Activated CD4-positive, alpha-beta memory T cell treated with anti-CD3 and anti-CD28 coated beads for 36 hours (primary cell): ENCODE measurements at regions not wholly inside any gene's neighbourhood (a gene's known extent, or its start where the extent isn't known, plus 50 kb on each side); places are given as distances from the start of the nearest gene placed in this dataset.
"Not testable (repeated sequence)": the region's sequence is repeated elsewhere in the genome, so short reads cannot be mapped to it uniquely, and the experiment has no call there.

Source experiments
- CTCF ChIA-PET: fragments of 350-600 bp; sonication (Branson Sonifier 250); formaldehyde crosslinking; loops from one replicate; lab custom pipeline; 2021; ENCODE audit warnings: antibody characterized with exemption, inconsistent platforms; lab: Charles Lee
- POLR2A ChIA-PET: fragments of 350-600 bp; sonication (Branson Sonifier 250); formaldehyde crosslinking; loops from one replicate; lab custom pipeline; 2021; ENCODE audit warnings: antibody characterized with exemption; lab: Charles Lee
- DNase-seq: peaks from one replicate; pipeline ENCODE4 v3.0.0-alpha.2; 2020
- H3K27ac Mint-ChIP-seq: one replicate; pipeline ENCODE4 v1.8.0; 2021; ENCODE audit warnings: mixed read lengths
- H3K27me3 Mint-ChIP-seq: one replicate; pipeline ENCODE4 v1.8.0; 2021; ENCODE audit warnings: mixed read lengths
- H3K36me3 Mint-ChIP-seq: one replicate; pipeline ENCODE4 v1.8.0; 2021; ENCODE audit warnings: mixed read lengths
- H3K4me1 Mint-ChIP-seq: one replicate; pipeline ENCODE4 v1.8.0; 2021; ENCODE audit warnings: low read depth, mixed read lengths
- H3K4me3 Mint-ChIP-seq: one replicate; pipeline ENCODE4 v1.8.0; 2021; ENCODE audit warnings: mild to moderate bottlenecking, mixed read lengths
- H3K9me3 Mint-ChIP-seq: one replicate; pipeline ENCODE4 v1.8.0; 2021; ENCODE audit warnings: mixed read lengths
- intact Hi-C: fragments of 100-400 bp; cut with micrococcal nuclease; formaldehyde crosslinking; loops from one replicate; pipeline ENCODE4 v1.15.1; 2023

- H3K27ac Mint-ChIP-seq, result no peak overlapping the region
- intact Hi-C loops, result no loop called here
- H3K9me3 Mint-ChIP-seq, result peaks cover 13% of the 10 kb centered on the region
- no peaks in the 10 kb centered on the region for H3K4me1 Mint-ChIP-seq
- H3K27me3 Mint-ChIP-seq, result no peaks in the 10 kb centered on the region
- CTCF ChIA-PET, result no interaction called here
- H3K36me3 Mint-ChIP-seq, result no peaks in the 10 kb centered on the region
- no peak overlapping the region for H3K4me3 Mint-ChIP-seq
- POLR2A ChIA-PET, result no interaction called here
- no peak for DNase-seq
Observed at GRCh38 chr7:83820641-83821040, 171.7 kb upstream of the SEMA3E start.

DNA sequence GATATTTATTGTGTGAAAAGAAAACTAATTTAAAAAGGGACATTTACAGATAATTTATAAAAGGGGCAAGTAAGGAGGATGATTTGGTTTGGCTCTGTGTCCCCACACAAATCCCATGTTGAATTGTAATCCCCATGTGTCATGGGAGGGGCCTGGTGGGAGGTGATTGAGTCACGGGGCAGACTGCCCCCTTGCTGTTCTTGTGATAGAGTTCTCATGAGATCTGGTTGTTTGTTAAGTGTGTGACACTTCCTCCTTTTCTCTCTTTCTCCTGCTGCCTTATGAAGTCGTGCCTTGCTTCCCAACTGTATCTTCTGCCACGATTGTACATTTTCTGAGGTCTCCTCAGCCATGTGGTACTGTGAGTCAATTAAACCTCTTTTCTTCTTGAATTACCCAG lies 171.0 kb upstream of the SEMA3E start:
- ChIA-PET CTCF (no interaction called here), POLR2A (no interaction called here)
- H3K27me3 Mint-ChIP-seq, result no peaks in the 10 kb centered on the region
- no peaks in the 10 kb centered on the region for H3K4me1 Mint-ChIP-seq
- H3K27ac Mint-ChIP-seq, result no peak overlapping the region
- no peak overlapping the region for H3K4me3 Mint-ChIP-seq
- no peak for DNase-seq
- H3K36me3 Mint-ChIP-seq, result no peaks in the 10 kb centered on the region
- peaks cover 13% of the 10 kb centered on the region for H3K9me3 Mint-ChIP-seq
- intact Hi-C loops, result no loop called here

DNA sequence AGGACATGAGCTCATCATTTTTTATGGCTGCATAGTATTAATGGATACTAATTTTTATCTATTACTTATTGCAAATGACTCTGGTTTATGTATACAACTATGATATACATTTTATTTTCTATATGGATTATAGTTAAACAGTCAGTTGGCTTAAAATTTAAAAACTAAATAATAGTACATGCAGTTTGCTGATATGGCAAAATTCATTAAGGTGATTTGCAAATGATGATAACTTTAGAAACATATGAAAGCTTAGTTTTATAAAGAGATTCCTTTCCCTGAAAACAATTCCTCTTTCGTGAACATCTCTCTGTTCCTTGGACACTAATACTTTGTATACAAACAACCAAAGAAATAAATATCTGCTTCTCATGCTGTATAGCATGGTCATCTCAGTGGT lies 165.5 kb upstream of the SEMA3E start:
- ChIA-PET CTCF (no interaction called here), POLR2A (no interaction called here)
- intact Hi-C loops, result no loop called here
- H3K4me3 Mint-ChIP-seq, result no peak overlapping the region
- H3K27ac Mint-ChIP-seq, result no peak overlapping the region
- H3K4me1 Mint-ChIP-seq, result no peaks in the 10 kb centered on the region
- no peaks in the 10 kb centered on the region for H3K36me3 Mint-ChIP-seq
- peaks cover 13% of the 10 kb centered on the region for H3K9me3 Mint-ChIP-seq
- no peaks in the 10 kb centered on the region for H3K27me3 Mint-ChIP-seq
- no peak for DNase-seq

DNA sequence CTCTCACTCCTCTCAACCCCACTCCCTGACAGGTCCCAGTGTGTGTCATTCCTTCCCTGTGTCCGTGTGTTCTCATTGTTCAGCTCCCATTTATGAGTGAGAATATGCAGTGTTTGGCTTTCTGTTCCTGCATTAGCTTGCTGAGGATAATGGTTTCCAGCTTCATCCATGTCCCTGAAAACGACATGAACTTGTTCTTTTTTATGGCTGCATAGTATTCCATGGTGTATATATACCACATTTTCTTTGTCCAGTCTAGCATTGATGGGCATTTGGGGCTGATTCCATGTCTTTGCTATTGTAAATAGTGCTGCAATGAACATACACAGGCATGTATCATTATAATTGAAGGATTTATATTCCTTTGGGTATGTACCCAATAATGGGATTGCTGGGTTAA lies 163.6 kb upstream of the SEMA3E start:
- CTCF ChIA-PET, result not testable (repeated sequence)

DNA sequence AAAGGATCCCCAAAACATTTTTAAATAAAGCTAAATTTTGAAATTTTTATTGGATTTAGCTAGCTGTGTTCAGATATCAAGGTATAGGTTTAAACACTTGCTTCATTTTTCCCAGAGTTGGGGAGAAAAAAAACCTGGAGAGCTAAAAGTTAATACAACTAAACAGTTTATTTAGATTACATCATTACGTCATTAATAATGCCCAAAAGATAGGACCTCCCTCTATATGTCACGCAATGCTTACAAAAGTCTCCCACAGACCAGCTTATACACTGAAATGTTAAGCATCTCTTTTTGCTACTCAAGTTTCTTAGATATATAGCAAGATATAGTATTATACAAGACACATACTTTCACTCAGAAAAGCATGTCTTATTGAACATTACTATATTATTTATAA lies 160.0 kb upstream of the SEMA3E start:
- CTCF ChIA-PET, result no interaction called here
- POLR2A ChIA-PET, result no interaction called here
- no peaks in the 10 kb centered on the region for H3K36me3 Mint-ChIP-seq
- no peaks in the 10 kb centered on the region for H3K27me3 Mint-ChIP-seq
- no peak for DNase-seq
- H3K9me3 Mint-ChIP-seq, result peaks cover 6% of the 10 kb centered on the region
- H3K4me1 Mint-ChIP-seq, result no peaks in the 10 kb centered on the region
- no peak overlapping the region for H3K27ac Mint-ChIP-seq
- no peak overlapping the region for H3K4me3 Mint-ChIP-seq
- intact Hi-C loops, result no loop called here

More for the DNA sequence above, 163.6 kb upstream of the SEMA3E start:
- H3K4me3 Mint-ChIP-seq, H3K27me3 Mint-ChIP-seq, intact Hi-C loops, H3K4me1 Mint-ChIP-seq, H3K27ac Mint-ChIP-seq, POLR2A ChIA-PET, H3K9me3 Mint-ChIP-seq, H3K36me3 Mint-ChIP-seq, DNase-seq: not testable (repeated sequence)

GRCh38 chr7:83807774-83808173 lies 158.8 kb upstream of the SEMA3E start:
- ChIA-PET CTCF (no interaction called here), POLR2A (no interaction called here)
- Mint-ChIP-seq H3K4me3 (no peak overlapping the region), H3K27me3 (no peaks in the 10 kb centered on the region), H3K9me3 (peaks cover 4% of the 10 kb centered on the region), H3K27ac (no peak overlapping the region), H3K36me3 (no peaks in the 10 kb centered on the region), H3K4me1 (no peaks in the 10 kb centered on the region)
- DNase-seq, result no peak
- intact Hi-C loops, result no loop called here

DNA sequence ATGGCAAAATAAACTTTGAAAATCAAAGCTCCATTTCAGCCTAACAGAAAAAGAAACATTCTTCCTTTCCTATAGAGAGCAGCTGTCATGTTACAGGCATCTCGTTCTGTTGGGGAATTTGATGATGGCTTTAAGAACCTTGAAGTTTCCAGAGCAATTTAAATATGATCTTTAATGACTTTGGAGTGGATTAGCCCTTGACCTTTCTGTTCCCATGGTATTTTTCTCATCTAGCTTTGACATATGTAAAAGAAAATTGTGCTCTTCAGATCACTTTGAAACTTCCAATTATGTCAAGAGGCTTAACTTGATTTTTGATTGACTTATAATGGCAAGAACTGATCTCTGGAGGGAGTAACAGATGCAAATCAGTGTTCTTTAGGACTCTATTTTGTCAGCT lies 157.6 kb upstream of the SEMA3E start:
- H3K27ac Mint-ChIP-seq, result no peak overlapping the region
- H3K27me3 Mint-ChIP-seq, result no peaks in the 10 kb centered on the region
- peaks cover 7% of the 10 kb centered on the region for H3K9me3 Mint-ChIP-seq
- ChIA-PET POLR2A (no interaction called here), CTCF (no interaction called here)
- H3K4me3 Mint-ChIP-seq, result no peak overlapping the region
- H3K4me1 Mint-ChIP-seq, result no peaks in the 10 kb centered on the region
- no peak for DNase-seq
- H3K36me3 Mint-ChIP-seq, result no peaks in the 10 kb centered on the region
- intact Hi-C loops, result no loop called here

GRCh38 chr7:83799333-83799732 lies 150.4 kb upstream of the SEMA3E start:
- POLR2A ChIA-PET, result no interaction called here
- peaks cover 7% of the 10 kb centered on the region for H3K9me3 Mint-ChIP-seq
- intact Hi-C loops, result no loop called here
- H3K4me3 Mint-ChIP-seq, result no peak overlapping the region
- CTCF ChIA-PET, result no interaction called here
- DNase-seq, result no peak
- no peak overlapping the region for H3K27ac Mint-ChIP-seq
- H3K36me3 Mint-ChIP-seq, result no peaks in the 10 kb centered on the region
- H3K4me1 Mint-ChIP-seq, result no peaks in the 10 kb centered on the region
- no peaks in the 10 kb centered on the region for H3K27me3 Mint-ChIP-seq

DNA sequence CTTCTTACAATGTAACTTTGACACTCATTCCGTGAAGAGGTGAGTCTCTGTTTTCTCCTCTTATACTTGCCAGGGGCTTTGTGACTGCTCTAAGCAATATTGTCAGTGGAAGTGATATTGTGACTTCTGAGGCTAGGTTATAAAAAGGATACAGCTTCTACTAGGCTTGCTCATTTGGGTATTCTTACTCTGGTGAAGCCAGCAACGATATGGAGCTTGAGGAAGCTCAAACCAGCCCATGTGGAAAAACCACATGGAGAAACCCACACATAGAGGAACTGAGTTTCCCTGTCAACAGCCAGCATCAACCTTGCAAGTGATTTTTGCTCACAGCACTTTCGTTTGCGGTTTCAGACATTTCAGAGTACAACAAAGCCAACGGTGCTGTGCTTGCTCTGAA lies 149.6 kb upstream of the SEMA3E start:
- CTCF ChIA-PET, result no interaction called here
- Mint-ChIP-seq H3K36me3 (no peaks in the 10 kb centered on the region), H3K4me3 (no peak overlapping the region), H3K27ac (no peak overlapping the region), H3K4me1 (no peaks in the 10 kb centered on the region), H3K9me3 (peaks cover 7% of the 10 kb centered on the region), H3K27me3 (no peaks in the 10 kb centered on the region)
- intact Hi-C loops, result no loop called here
- DNase-seq, result no peak
- POLR2A ChIA-PET, result no interaction called here

- no peaks in the 10 kb centered on the region for H3K36me3 Mint-ChIP-seq
- H3K27ac Mint-ChIP-seq, result no peak overlapping the region
- H3K9me3 Mint-ChIP-seq, result peaks cover 2% of the 10 kb centered on the region
- intact Hi-C loops, result no loop called here
- H3K27me3 Mint-ChIP-seq, result no peaks in the 10 kb centered on the region
- no peak for DNase-seq
- POLR2A ChIA-PET, result no interaction called here
- H3K4me1 Mint-ChIP-seq, result no peaks in the 10 kb centered on the region
- CTCF ChIA-PET, result no interaction called here
- no peak overlapping the region for H3K4me3 Mint-ChIP-seq
Observed at GRCh38 chr7:83796760-83797159, 147.8 kb upstream of the SEMA3E start.

DNA sequence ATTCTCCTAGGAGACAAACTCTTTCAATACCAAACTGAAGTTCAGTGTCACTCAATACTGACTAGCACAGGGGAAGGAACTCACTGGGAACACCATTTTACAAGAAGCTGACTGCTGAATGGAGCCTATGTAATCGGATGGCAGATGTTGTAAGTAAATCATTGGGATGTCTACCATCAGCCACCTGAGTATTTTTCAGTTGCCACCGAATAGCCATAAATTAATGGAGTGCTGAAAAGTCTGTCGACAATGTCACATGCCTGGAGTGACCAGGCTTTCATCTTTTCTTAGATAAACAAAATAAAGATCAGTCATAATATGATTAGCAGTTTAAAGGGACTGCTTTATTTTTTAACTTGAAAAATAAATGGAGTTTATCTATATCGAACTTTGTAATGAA lies 145.9 kb upstream of the SEMA3E start:
- H3K9me3 Mint-ChIP-seq, result no peaks in the 10 kb centered on the region
- POLR2A ChIA-PET, result no interaction called here
- H3K4me3 Mint-ChIP-seq, result no peak overlapping the region
- no peaks in the 10 kb centered on the region for H3K4me1 Mint-ChIP-seq
- intact Hi-C loops, result no loop called here
- no peak for DNase-seq
- no peaks in the 10 kb centered on the region for H3K36me3 Mint-ChIP-seq
- no peak overlapping the region for H3K27ac Mint-ChIP-seq
- H3K27me3 Mint-ChIP-seq, result no peaks in the 10 kb centered on the region
- CTCF ChIA-PET, result no interaction called here

GRCh38 chr7:83793558-83793957 lies 144.6 kb upstream of the SEMA3E start:
- no peak overlapping the region for H3K27ac Mint-ChIP-seq
- no peaks in the 10 kb centered on the region for H3K36me3 Mint-ChIP-seq
- DNase-seq, result no peak
- ChIA-PET CTCF (no interaction called here), POLR2A (no interaction called here)
- no peak overlapping the region for H3K4me3 Mint-ChIP-seq
- intact Hi-C loops, result no loop called here
- H3K27me3 Mint-ChIP-seq, result no peaks in the 10 kb centered on the region
- no peaks in the 10 kb centered on the region for H3K9me3 Mint-ChIP-seq
- no peaks in the 10 kb centered on the region for H3K4me1 Mint-ChIP-seq

DNA sequence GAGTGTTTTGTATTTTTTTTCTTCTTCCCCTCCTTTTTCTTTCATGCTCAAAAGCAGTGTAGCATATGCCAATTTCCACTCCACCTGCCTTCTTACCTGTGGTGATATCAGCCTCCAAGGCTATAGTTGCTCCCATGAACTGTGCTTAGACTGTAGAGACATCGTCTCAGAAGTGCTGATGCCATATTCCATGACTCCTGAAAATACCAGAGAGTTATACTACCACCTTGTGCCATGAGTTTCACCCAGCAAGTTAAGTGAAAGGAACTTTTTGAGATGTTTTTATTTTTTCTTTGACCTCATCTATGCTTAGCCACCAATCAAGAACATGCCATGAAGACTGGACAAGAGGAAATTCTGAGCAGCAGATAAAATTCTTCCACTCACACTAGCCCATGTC lies 142.8 kb upstream of the SEMA3E start:
- CTCF ChIA-PET, result interaction anchor here (0.6 kb wide), 1 partner anchor 10 kb away, joined by 3 read pairs; no protein-coding TSS in a partner anchor
- Mint-ChIP-seq H3K27ac (no peak overlapping the region), H3K27me3 (no peaks in the 10 kb centered on the region), H3K9me3 (no peaks in the 10 kb centered on the region), H3K4me1 (no peaks in the 10 kb centered on the region), H3K36me3 (no peaks in the 10 kb centered on the region), H3K4me3 (no peak overlapping the region)
- intact Hi-C loops, result no loop called here
- no peak for DNase-seq
- POLR2A ChIA-PET, result no interaction called here

- Mint-ChIP-seq H3K9me3 (no peaks in the 10 kb centered on the region), H3K27ac (no peak overlapping the region), H3K36me3 (no peaks in the 10 kb centered on the region), H3K4me1 (no peaks in the 10 kb centered on the region), H3K27me3 (no peaks in the 10 kb centered on the region), H3K4me3 (no peak overlapping the region)
- ChIA-PET POLR2A (no interaction called here), CTCF (no interaction called here)
- DNase-seq, result no peak
- intact Hi-C loops, result no loop called here
Observed at GRCh38 chr7:83786858-83787257, 137.9 kb upstream of the SEMA3E start.
